DOHH2 (cell line): ENCODE measurements at regions not wholly inside any gene's neighbourhood (a gene's known extent, or its start where the extent isn't known, plus 50 kb on each side); places are given as distances from the start of the nearest gene placed in this dataset.
"Not testable (repeated sequence)": the region's sequence is repeated elsewhere in the genome, so short reads cannot be mapped to it uniquely, and the experiment has no call there.

ENCODE experiments used
- CTCF ChIP-seq: fragments of 200-600 bp; sonication (generic); IDR thresholded peaks from one replicate; pipeline ENCODE4 v1.5.1; 2014; ENCODE audit warnings: antibody characterized with exemption, mild to moderate bottlenecking, low read depth, low read length; ENCODE audit not compliant: poor library complexity, severe bottlenecking
- EZH2phosphoT487 ChIP-seq: fragments of 200-600 bp; sonication (generic); IDR thresholded peaks from 2 replicates; pipeline ENCODE4 v1.6.1; 2017; ENCODE audit warnings: borderline replicate concordance, mild to moderate bottlenecking, antibody characterized with exemption, low read length, moderate library complexity, mixed read lengths

GRCh38 chr16:21513812-21514473, 85.4 kb upstream of the METTL9 start:
- not testable (repeated sequence) for TF ChIP-seq CTCF, EZH2phosphoT487
